NT2/D1 (cell line): ENCODE measurements at regions not wholly inside any gene's neighbourhood (a gene's known extent, or its start where the extent isn't known, plus 50 kb on each side); places are given as distances from the start of the nearest gene placed in this dataset.

Experiments used
- DNase-seq: peaks from one replicate; pipeline ENCODE4 v3.0.0-alpha.2; 2011; ENCODE audit warnings: low read depth, low spot score
- H3K27me3 ChIP-seq: 2 replicates; pipeline ENCODE4 v1.6.0; 2011; ENCODE audit warnings: mild to moderate bottlenecking; ENCODE audit not compliant: insufficient read length, insufficient read depth
- H3K36me3 ChIP-seq: 2 replicates; pipeline ENCODE4 v1.6.1; 2011; ENCODE audit warnings: mild to moderate bottlenecking, low read length, mixed read lengths; ENCODE audit not compliant: insufficient read depth, insufficient read length
- H3K4me1 ChIP-seq: 2 replicates; pipeline ENCODE4 v1.5.1; 2011; ENCODE audit not compliant: insufficient read depth, insufficient read length
- H3K4me3 ChIP-seq: 2 replicates; pipeline ENCODE4 v1.5.1; 2011; ENCODE audit warnings: low read depth; ENCODE audit not compliant: insufficient read length
- H3K9ac ChIP-seq: 2 replicates; pipeline ENCODE4 v1.6.0; 2011; ENCODE audit warnings: low read depth; ENCODE audit not compliant: insufficient read length
- H3K9me3 ChIP-seq: 2 replicates; pipeline ENCODE4 v1.5.1; 2011; ENCODE audit warnings: mild to moderate bottlenecking, low read length; ENCODE audit not compliant: insufficient read depth
- SUZ12 ChIP-seq: IDR thresholded peaks from 2 replicates; pipeline ENCODE4 v1.6.1; 2011; ENCODE audit not compliant: insufficient read length, insufficient read depth; ENCODE audit errors: extremely low read depth
- YY1 ChIP-seq: IDR thresholded peaks from 2 replicates; pipeline ENCODE4 v1.6.1; 2011; ENCODE audit not compliant: insufficient read length, insufficient read depth
- ZNF274 ChIP-seq: IDR thresholded peaks from 2 replicates; pipeline ENCODE4 v1.6.1; 2011; ENCODE audit warnings: mild to moderate bottlenecking, low read depth, low read length

DNA sequence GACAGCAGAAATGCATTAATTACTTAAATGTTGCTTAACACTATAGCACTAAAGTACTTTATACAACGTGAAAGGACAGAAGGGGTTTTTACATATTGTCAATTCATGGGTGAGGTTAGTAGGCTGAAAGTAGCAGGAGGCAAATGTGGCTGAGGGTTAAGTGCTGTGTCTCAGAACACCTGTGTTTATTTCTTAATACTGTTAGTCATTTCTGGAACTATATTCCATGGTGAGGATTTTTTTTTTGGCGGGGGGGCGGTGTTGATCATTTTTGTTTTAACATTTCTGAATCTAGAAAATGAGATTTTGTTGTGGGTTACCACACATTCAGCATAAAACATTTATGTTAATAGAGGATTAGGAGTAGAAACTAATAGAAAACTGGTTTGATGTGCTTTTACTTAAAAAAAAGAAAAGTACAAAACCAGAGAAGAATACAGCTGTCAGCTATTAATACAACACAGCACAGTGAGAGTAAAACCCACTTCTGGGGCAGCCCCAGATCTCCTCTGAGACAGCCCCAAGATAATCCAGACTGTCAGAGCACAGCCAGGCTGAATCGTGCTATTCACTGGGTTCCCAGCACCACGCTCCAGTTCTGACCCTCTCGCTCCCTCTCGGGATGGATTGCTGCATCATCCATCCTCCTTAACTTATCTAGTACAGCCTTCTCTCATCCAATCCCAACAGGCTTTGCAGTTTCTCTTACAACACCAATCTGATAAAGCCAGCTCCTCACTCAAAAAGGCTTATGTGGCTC, 307.7 kb downstream of the TUSC7 start:
- H3K9ac ChIP-seq, result no peak overlapping the region
- no peaks in the 10 kb centered on the region for H3K27me3 ChIP-seq
- no peak for TF ChIP-seq YY1
- no peak for TF ChIP-seq ZNF274
- TF ChIP-seq SUZ12, result no peak
- H3K9me3 ChIP-seq, result no peaks in the 10 kb centered on the region
- no peaks in the 10 kb centered on the region for H3K4me1 ChIP-seq
- H3K4me3 ChIP-seq, result no peak overlapping the region
- H3K36me3 ChIP-seq, result no peaks in the 10 kb centered on the region
- no peak for DNase-seq

DNA sequence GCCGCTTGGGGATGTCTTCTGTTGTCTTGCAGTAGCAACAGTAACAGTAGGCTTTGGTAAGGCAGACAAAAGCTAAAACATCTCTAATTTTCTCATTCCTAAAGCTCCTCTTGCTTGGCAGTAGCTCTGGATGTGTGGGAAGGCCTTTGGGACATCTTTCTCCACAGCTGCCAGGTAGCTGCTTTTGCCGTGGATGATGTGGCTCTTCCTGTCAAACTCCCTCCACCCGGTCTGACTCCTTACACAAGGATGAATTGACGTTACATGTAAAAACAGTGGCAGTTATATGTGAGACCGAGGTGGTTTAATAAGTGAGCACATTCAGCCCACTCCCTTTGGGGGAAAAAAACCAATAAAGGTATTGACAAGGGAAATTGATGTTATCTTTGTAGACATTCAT, 309.1 kb downstream of the TUSC7 start:
- no peaks in the 10 kb centered on the region for H3K36me3 ChIP-seq
- H3K9me3 ChIP-seq, result no peaks in the 10 kb centered on the region
- TF ChIP-seq YY1 (no peak), SUZ12 (no peak), ZNF274 (no peak)
- no peak for DNase-seq
- no peak overlapping the region for H3K9ac ChIP-seq
- H3K27me3 ChIP-seq, result no peaks in the 10 kb centered on the region
- no peaks in the 10 kb centered on the region for H3K4me1 ChIP-seq
- H3K4me3 ChIP-seq, result no peak overlapping the region

DNA sequence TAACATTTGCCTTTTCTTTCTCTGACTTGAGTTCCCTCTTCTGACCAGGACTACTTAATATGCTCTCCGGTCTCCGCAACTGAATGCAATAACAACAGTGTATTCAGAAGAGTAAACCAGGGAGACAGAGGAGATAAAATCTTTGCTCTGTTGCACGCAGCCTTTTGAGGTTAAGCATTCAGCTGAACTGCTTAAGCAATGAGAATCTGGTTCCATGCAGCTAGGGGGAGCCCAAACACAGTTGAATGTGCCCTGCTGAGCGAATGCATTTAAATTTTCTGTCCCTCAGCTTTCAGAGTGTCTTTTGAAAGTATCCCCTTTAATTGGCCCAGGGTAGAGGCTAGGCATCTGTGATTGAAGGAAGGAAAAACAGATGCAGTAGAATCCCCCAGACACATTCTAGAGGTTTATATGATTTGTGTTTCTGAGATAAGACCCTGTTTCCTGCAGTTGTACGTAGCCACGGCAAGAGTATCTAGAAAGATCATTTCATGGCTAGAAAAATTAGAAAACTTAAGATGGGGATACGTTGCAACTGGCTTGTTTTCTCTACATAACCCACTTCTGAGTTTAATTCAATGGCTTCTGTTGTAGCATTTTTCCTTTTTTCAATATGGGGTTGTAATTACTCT, 309.6 kb downstream of the TUSC7 start:
- Histone ChIP-seq H3K9me3 (no peaks in the 10 kb centered on the region), H3K4me1 (no peaks in the 10 kb centered on the region), H3K4me3 (no peak overlapping the region), H3K27me3 (no peaks in the 10 kb centered on the region), H3K36me3 (no peaks in the 10 kb centered on the region), H3K9ac (no peak overlapping the region)
- TF ChIP-seq ZNF274 (no peak), YY1 (no peak), SUZ12 (no peak)
- peak; percentile 59 for DNase-seq

DNA sequence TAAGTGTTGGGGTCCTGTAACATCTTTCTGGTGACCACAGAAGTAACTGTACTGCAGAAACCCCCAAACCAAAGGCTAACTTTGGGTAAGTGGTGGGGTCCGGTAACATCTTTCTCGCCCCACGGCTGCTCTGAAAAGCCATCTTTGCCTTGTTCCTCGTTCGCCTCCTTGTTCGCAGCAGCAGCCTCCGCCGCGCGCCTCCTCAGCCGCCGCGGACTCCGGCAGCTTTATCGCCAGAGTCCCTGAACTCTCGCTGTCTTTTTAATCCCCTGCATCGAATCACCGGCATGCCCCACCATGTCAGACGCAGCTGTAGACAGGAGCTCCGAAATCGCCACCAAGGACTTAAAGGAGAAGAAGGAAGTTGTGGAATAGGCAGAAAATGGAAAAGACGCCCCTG, 316.8 kb downstream of the TUSC7 start:
- TF ChIP-seq YY1 (no peak), ZNF274 (no peak), SUZ12 (no peak)
- no peak overlapping the region for H3K4me3 ChIP-seq
- peaks cover 5% of the 10 kb centered on the region; the same call in 1 of the 2 replicates for H3K9me3 ChIP-seq
- H3K27me3 ChIP-seq, result no peaks in the 10 kb centered on the region
- DNase-seq, result no peak
- H3K36me3 ChIP-seq, result no peaks in the 10 kb centered on the region
- H3K4me1 ChIP-seq, result no peaks in the 10 kb centered on the region
- no peak overlapping the region for H3K9ac ChIP-seq

DNA sequence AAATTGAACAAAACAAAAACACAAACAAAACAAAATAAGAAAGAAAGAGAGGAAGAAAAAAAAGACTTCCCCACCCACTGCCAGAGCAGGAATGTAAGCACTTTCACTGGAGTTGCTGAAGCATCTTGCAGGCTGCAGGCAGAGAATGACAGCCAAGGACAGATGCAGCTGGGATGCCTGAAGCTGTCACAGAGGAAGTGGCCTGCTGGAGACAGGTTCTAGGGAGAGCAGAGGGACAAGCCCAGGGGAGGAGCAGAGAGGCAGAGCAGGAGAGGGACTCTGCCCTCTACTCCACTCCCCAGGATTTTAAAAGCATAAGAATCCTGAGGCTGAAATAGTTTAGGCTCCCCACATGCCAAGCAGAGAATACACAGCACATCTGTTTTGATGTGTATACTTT, 326.2 kb downstream of the TUSC7 start:
- H3K36me3 ChIP-seq, result no peaks in the 10 kb centered on the region
- H3K4me3 ChIP-seq, result no peak overlapping the region
- peaks cover 13% of the 10 kb centered on the region for H3K9me3 ChIP-seq
- H3K4me1 ChIP-seq, result no peaks in the 10 kb centered on the region
- H3K27me3 ChIP-seq, result no peaks in the 10 kb centered on the region
- no peak overlapping the region for H3K9ac ChIP-seq
- DNase-seq, result no peak
- TF ChIP-seq SUZ12, result no peak
- no peak for TF ChIP-seq YY1
- no peak for TF ChIP-seq ZNF274

DNA sequence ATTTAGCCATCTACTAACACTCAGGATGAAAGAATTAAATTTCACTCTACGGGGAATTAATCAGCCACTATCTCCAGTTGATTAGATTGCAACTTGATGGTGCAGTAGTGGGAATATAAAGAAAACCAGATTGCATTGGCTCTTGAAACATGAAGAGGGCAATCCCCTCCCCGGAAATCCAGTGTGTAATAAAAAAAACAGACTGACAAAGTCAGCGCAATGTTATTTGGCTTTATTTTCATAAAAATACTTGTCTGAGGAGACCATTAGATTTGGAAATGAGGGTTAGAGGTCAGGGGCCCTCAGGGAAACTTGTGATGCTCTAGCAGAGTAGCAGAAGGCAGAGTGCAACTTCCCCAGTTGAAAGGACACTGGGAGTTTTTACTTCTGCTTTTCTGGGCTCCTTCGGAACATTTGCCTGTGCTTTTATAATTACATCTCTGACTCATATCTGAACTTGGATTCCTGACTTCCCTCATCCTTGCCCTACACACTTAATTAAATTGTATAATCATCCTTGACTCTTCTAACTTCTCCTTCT, 326.8 kb downstream of the TUSC7 start:
- TF ChIP-seq YY1 (no peak), ZNF274 (no peak), SUZ12 (no peak)
- H3K4me1 ChIP-seq, result no peaks in the 10 kb centered on the region
- no peaks in the 10 kb centered on the region for H3K36me3 ChIP-seq
- H3K4me3 ChIP-seq, result no peak overlapping the region
- DNase-seq, result no peak
- H3K9me3 ChIP-seq, result peaks cover 11% of the 10 kb centered on the region
- H3K27me3 ChIP-seq, result no peaks in the 10 kb centered on the region
- H3K9ac ChIP-seq, result no peak overlapping the region

DNA sequence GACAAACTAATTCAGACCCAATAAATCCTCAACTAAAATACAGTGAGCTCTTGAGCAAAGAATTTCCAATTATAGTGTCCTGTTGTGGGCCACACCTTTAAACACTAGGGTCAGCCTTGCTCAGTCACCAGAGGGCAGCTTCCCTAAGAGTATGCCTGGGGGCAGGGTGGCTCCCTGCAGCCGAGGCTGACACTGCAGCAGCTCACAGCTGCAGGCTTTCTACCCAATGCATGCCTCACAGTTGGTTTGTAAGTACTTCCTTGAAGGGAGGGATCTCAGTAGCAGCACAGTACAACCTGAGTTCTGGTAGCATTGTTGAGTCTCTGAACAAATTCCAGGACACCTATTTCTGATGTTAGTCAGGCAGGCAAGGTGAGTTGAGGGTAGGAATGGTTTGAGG, 335.6 kb downstream of the TUSC7 start:
- Histone ChIP-seq H3K27me3 (no peaks in the 10 kb centered on the region), H3K4me1 (no peaks in the 10 kb centered on the region), H3K4me3 (no peak overlapping the region), H3K36me3 (no peaks in the 10 kb centered on the region), H3K9me3 (peaks cover 9% of the 10 kb centered on the region; the same call in 1 of the 2 replicates), H3K9ac (no peak overlapping the region)
- TF ChIP-seq YY1 (no peak), SUZ12 (no peak), ZNF274 (no peak)
- DNase-seq, result peak; percentile 46
